ENCODE measurements at regions not wholly inside any gene's neighbourhood (a gene's known extent, or its start where the extent isn't known, plus 50 kb on each side); places are given as distances from the start of the nearest gene placed in this dataset.

GRCh38 chr2:226140594-226140993 lies 659.0 kb downstream of the IRS1 start (continued):
- TF ChIP-seq ZNF558 (CRISPR knock-in tag; IDR thresholded peaks at IDR 0.05; ENCODE audit: borderline replicate concordance): no peak
- no peak for TF ChIP-seq ZNF318 (CRISPR knock-in tag; IDR thresholded peaks at IDR 0.05)
- peak; percentile 75 for TF ChIP-seq ELF3 (CRISPR knock-in tag; IDR thresholded peaks at IDR 0.05)
- TF ChIP-seq TRIM24 (CRISPR knock-in tag; IDR thresholded peaks at IDR 0.05): no peak
- peak; percentile 47; the same call in 1 of the 2 replicates for TF ChIP-seq MIXL1 (CRISPR knock-in tag; IDR thresholded peaks at IDR 0.05)
- TF ChIP-seq ZNF704 (CRISPR knock-in tag; IDR thresholded peaks at IDR 0.05; ENCODE audit: borderline replicate concordance): no peak
- no peak for TF ChIP-seq ZNF775 (CRISPR knock-in tag; IDR thresholded peaks at IDR 0.05; ENCODE audit: borderline replicate concordance)
- 0 out of 2 replicates have a peak, but pooled peaks have one; percentile 56 for TF ChIP-seq ZNF12 (CRISPR knock-in tag; IDR thresholded peaks at IDR 0.05)
- TF ChIP-seq ETV5 (CRISPR knock-in tag; IDR thresholded peaks at IDR 0.05; ENCODE audit: borderline replicate concordance): peak; percentile 73; the same call in 1 of the 2 replicates
- TF ChIP-seq SP140L (CRISPR knock-in tag; IDR thresholded peaks at IDR 0.05; ENCODE audit: borderline replicate concordance): peak; percentile 63; the same call in 1 of the 2 replicates
- TF ChIP-seq TEAD3 (CRISPR knock-in tag; optimal IDR thresholded peaks at IDR 0.05; ENCODE audit: borderline replicate concordance): peak; percentile 37
- no peak for TF ChIP-seq ATAD3A (CRISPR knock-in tag; IDR thresholded peaks at IDR 0.05)
- TF ChIP-seq THAP11 (CRISPR knock-in tag; IDR thresholded peaks at IDR 0.05): peak; percentile 10; the same call in 1 of the 2 replicates
- no peak for TF ChIP-seq MAX (IDR thresholded peaks at IDR 0.05)
- TF ChIP-seq SALL1 (CRISPR knock-in tag; IDR thresholded peaks at IDR 0.05): peak; percentile 61; the same call in 1 of the 2 replicates
- no peak for TF ChIP-seq NFKB2 (CRISPR knock-in tag; IDR thresholded peaks at IDR 0.05; ENCODE audit: borderline replicate concordance)
- no peak for TF ChIP-seq TFDP2 (CRISPR knock-in tag; IDR thresholded peaks at IDR 0.05)
- TF ChIP-seq ZNF788 (CRISPR knock-in tag; IDR thresholded peaks at IDR 0.05; ENCODE audit: borderline replicate concordance): no peak
- TF ChIP-seq HMG20A (CRISPR knock-in tag; IDR thresholded peaks at IDR 0.05; ENCODE audit: borderline replicate concordance): peak; percentile 88; the same call in 1 of the 2 replicates
- TF ChIP-seq ZZZ3 (CRISPR knock-in tag; IDR thresholded peaks at IDR 0.05; ENCODE audit: borderline replicate concordance): no peak
- peak; percentile 81 for TF ChIP-seq NCOA2 (CRISPR knock-in tag; IDR thresholded peaks at IDR 0.05)
- TF ChIP-seq ZNF274 (CRISPR knock-in tag; IDR thresholded peaks at IDR 0.05): no peak
